CD1c-positive myeloid dendritic cell (primary cell): ENCODE measurements at regions not wholly inside any gene's neighbourhood (a gene's known extent, or its start where the extent isn't known, plus 50 kb on each side); places are given as distances from the start of the nearest gene placed in this dataset.
"Not testable (repeated sequence)": the region's sequence is repeated elsewhere in the genome, so short reads cannot be mapped to it uniquely, and the experiment has no call there.

Experiments used
- DNase-seq: peaks from one replicate; pipeline ENCODE4 v3.0.0-alpha.2; 2016; ENCODE audit errors: extremely low spot score

- DNase-seq, result no peak
Observed at GRCh38 chr14:43168371-43168925, 1338.6 kb downstream of the FSCB start.

GRCh38 chr14:43166163-43166562 is 1340.9 kb downstream of the FSCB start:
- DNase-seq, result no peak

GRCh38 chr14:43165651-43166050 is 1341.4 kb downstream of the FSCB start:
- no peak for DNase-seq

- no peak for DNase-seq
Observed at GRCh38 chr14:43161477-43161876, 1345.6 kb downstream of the FSCB start.

GRCh38 chr14:43157661-43158060 is 1349.4 kb downstream of the FSCB start:
- DNase-seq, result no peak

GRCh38 chr14:43155924-43156323 is 1351.2 kb downstream of the FSCB start:
- DNase-seq, result no peak

GRCh38 chr14:43155258-43155657 is 1351.8 kb downstream of the FSCB start:
- DNase-seq, result no peak

- DNase-seq, result no peak
Observed at GRCh38 chr14:43147485-43147884, 1359.6 kb downstream of the FSCB start.

- no peak for DNase-seq
Observed at GRCh38 chr14:43145361-43145760, 1361.7 kb downstream of the FSCB start.

GRCh38 chr14:43143106-43143505 is 1364.0 kb downstream of the FSCB start:
- DNase-seq, result no peak

GRCh38 chr14:43141636-43142191 is 1365.4 kb downstream of the FSCB start:
- DNase-seq, result no peak

- DNase-seq, result no peak
Observed at GRCh38 chr14:43140453-43140852, 1366.6 kb downstream of the FSCB start.

GRCh38 chr14:43135877-43136411 is 1371.1 kb downstream of the FSCB start:
- no peak for DNase-seq

GRCh38 chr14:43132441-43132840 is 1374.6 kb downstream of the FSCB start:
- DNase-seq, result no peak

GRCh38 chr14:43128429-43128828 is 1378.7 kb downstream of the FSCB start:
- not testable (repeated sequence) for DNase-seq

- DNase-seq, result not testable (repeated sequence)
Observed at GRCh38 chr14:43127874-43128273, 1379.2 kb downstream of the FSCB start.

GRCh38 chr14:43123544-43123943 is 1383.5 kb downstream of the FSCB start:
- no peak for DNase-seq

- no peak for DNase-seq
Observed at GRCh38 chr14:43119672-43120071, 1387.4 kb downstream of the FSCB start.

- DNase-seq, result no peak
Observed at GRCh38 chr14:43116341-43116740, 1390.7 kb downstream of the FSCB start.

GRCh38 chr14:43105305-43105704 is 1401.8 kb downstream of the FSCB start:
- DNase-seq, result no peak

- DNase-seq, result no peak
Observed at GRCh38 chr14:43090380-43090779, 1416.7 kb downstream of the FSCB start.

- DNase-seq, result no peak
Observed at GRCh38 chr14:43087666-43088065, 1419.4 kb downstream of the FSCB start.

GRCh38 chr14:43085819-43086218 is 1421.3 kb downstream of the FSCB start:
- DNase-seq, result no peak

- not testable (repeated sequence) for DNase-seq
Observed at GRCh38 chr14:43067372-43067771, 1439.7 kb downstream of the FSCB start.
